HG03469 (cell line): ENCODE measurements at regions not wholly inside any gene's neighbourhood (a gene's known extent, or its start where the extent isn't known, plus 50 kb on each side); places are given as distances from the start of the nearest gene placed in this dataset.

Experiments used
- ATAC-seq: cut with Tn5 transposase; IDR thresholded peaks from one replicate; pipeline ENCODE4 v1.9.1; 2021; ENCODE audit warnings: mild to moderate bottlenecking, moderate library complexity, moderate number of reproducible peaks; ENCODE audit not compliant: unreplicated experiment

DNA sequence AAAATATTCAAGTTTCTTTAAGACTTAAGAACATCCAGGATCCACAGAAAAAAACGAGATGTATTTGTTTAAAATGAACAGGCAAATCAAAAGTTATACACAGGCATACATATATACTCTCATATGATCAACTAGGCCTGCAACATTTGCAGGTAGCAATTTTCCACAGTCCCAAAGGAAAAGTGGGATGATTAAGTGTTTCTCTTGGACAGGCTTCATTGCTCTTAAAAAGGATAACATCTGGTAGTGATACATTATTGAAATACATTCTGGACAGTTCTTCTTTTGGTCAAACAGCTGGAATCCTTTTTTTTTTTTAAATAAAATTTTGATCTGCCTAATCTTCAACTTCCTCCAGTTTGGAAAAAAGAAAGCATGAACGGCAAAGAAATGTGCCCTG lies 114.8 kb upstream of the TDRD3 start:
- no peak for ATAC-seq

DNA sequence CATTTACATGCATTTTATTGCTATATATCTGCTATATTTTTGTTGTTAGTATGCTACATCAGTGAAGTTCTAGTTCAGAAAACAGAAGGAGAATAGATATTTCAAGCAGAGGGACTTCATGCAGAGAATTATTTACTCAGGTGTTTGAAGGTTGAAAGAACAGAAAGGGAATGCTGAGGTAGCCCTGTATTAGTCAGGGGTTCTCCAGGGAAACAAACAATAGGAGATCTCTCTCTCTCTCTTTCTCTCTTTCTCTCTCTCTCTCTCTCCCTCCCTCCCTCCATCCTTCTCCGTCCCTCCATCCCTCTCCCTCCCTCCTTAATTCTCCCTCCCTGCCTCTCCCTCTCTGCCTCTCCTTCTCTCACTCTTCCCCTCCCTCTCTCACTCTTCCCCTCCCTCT lies 114.3 kb upstream of the TDRD3 start:
- ATAC-seq: no peak

DNA sequence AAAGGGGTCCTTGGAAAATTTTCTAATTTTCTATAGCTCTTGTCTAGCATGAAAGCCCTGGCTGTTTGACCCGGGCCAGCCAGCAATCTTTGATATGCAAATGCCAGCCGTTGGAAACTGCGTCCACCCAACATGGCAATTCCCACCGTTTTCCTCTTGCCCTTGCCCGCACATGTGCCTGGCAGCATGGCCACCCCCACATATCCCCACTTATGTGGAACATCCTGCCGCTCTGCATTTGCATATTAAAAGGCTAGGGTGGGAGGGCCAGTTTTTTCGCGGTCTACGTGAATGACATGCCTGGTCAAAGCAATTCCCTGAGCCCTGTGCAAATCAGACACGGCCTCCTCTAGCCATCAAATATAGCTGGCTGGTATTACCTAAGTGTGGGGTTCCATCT lies 110.3 kb upstream of the TDRD3 start:
- ATAC-seq: no peak

DNA sequence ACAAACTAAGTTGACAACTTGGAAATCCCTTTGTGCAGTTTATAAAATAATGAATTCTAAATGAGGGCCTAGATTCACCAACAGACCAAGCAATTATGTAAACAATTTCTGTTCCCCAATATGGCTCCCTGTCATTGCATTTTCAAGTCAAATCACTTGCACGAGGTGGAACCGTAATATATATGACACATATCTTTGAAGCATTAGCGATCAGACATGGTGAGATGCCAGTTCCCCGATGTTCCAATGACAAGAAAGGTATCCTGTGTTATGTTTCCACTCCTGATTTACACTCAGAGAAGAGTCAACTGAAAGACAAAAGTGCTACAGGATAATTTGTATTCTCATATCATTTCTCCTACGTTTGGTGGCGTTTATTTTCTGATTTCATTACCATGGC lies 108.5 kb upstream of the TDRD3 start:
- ATAC-seq: no peak

DNA sequence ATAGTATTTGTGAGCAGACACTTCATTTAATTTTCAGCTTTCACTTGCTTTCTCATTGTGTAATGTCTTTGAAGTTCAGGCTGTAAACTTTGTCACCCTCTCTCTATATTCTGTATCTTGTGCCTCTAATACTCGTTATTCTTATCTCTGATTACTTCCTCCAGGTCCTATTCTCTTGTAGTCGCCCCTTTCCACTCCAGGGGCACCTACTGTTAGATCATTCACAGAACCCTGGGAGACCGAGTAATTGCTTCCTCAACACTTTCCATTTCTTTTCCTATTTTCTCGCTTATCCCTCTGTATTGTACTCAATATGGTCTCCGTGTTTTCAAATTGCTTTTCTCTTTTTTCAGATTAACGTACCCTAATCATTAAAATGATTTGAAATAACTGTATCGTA lies 93.9 kb upstream of the TDRD3 start:
- no peak for ATAC-seq

DNA sequence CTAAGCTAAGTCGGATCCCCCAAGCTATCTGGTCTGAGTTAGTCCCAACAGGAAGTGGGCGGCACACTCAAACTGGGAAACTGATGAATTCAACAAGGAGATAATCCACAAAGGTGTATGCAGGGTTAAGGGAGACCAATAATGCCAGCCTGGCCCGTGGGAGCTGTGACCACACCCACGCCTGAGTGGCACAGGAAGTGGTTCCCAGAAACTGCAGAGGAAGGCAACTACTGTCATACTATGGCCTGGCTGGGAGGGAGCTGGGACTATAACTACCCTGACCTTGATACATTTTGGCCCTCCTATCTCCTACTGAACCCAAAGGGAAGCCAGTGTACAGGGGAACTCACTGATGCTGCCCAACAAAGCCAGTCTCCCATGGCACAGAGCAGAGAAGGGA lies 85.5 kb upstream of the TDRD3 start:
- ATAC-seq: no peak

DNA sequence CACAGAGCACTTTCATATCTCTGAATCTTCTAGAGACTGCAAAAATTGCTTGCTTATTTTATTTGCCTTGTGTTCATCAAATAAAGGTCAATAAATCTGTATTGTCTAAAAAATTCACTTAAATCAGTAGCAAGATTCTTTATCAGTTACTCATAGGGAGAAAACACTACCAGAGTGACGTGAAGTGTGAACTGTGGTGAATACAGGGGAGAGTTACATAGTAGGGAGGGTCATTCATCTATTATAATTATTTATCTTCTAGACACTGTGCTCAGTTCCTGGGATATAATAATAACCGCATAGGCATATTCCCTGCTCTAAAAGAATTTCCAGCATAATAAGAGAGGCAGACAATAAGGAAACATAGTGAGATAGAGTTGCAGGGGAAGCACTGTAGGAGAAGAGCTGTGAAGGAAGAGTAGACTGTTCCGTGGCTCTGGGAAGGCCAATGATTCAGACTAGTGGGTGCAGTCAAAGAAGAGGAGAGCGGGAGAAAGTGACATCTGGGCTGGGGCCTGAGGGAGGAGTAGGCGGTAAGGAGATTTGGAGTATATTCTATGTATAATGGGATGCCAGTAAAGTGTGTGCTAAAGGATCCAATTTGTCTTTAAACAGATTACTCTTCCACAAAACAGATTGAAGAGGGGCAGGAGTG lies 84.0 kb upstream of the TDRD3 start:
- ATAC-seq: no peak

DNA sequence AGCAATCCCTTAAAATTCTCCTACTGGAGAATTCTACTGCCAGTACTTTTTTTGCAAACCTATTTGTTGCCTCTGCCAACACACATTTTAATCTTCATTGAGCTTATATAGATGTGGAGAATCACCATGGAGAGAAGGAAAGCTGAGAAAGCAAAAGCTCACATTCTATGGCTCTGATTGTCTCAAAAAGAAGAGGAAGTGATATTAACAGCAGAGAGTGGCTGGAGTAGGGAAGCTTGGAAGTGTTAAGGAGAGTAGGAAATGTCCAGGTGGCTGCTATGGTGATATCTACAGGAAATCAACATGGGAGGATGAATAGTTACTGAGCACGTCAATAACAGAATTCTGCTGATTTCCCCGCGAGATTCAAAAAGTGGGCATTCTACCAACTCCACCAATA lies 78.8 kb upstream of the TDRD3 start:
- ATAC-seq: no peak

DNA sequence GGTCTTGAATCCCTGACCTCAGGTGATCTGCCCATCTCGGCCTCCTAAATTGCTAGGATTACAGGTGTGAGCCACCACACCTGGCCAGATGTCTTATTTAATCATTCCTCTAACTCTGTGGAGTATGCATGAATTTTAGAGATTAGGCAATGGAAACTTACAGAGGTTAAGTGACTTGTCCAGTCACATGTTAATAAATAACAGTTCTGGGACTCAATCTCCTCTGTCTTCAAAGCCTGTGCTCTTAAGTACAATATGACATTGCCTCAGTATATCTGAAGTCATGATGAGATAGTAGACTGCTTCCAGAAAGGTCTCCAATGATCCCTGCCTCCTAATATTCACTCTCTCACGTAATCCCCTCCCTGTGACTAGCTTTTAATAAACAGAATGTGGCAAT lies 72.9 kb upstream of the TDRD3 start:
- no peak for ATAC-seq

DNA sequence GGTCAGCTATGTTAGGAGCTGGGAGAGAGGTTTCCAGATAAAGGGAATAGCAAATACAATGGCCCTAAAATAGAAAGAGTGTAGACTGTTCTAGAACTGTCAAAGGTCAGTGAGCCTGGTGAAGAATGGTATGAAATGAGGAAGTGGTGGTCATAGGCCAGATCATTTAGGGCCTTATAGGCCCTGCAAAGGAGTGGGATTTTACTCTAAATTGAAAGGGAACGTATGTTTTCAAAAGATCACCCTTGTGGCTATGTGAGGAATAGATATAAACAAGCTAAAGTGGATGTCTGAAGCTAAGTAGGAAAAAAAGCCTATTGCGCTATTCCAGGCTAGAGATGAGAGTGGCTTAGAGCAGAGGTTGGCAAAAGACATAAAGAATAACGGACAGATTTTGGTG lies 70.7 kb upstream of the TDRD3 start:
- no peak for ATAC-seq

DNA sequence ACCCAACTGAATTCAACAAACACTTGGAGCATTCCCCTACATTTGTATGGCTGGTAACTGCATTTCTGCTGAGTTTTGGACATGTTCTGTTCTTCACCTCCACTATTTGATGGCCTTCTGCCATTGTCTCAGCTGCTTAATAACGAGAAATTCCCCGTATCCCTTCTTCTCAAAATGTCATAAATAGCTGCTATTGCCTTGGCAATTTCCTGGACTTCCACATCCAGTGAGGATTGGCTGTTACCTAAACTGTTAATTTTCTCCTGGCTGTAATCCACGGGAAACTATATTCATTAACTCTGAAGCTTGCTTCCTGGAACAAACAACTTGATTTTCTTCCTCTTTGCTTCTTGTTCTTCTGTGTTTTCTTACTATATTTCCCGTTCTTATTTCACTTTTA lies 69.5 kb upstream of the TDRD3 start:
- ATAC-seq: no peak

DNA sequence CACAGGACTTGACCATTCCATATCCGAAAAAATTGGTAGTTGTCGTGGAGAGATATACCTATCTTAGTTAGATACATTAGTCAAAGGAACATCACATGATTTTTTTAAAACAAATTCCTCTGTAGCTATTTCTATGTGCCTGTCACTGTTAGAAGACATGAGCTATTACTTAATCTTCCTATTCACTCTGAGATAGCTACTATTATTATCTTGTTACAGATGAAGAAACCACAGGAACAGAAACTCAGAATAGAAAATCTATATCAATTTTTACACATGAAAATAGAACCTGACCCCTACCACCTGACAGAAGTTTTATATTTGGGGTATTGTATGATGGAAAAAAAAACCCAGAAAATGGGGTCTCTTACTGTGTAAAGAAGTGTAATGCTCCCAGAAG lies 68.9 kb upstream of the TDRD3 start:
- no peak for ATAC-seq

DNA sequence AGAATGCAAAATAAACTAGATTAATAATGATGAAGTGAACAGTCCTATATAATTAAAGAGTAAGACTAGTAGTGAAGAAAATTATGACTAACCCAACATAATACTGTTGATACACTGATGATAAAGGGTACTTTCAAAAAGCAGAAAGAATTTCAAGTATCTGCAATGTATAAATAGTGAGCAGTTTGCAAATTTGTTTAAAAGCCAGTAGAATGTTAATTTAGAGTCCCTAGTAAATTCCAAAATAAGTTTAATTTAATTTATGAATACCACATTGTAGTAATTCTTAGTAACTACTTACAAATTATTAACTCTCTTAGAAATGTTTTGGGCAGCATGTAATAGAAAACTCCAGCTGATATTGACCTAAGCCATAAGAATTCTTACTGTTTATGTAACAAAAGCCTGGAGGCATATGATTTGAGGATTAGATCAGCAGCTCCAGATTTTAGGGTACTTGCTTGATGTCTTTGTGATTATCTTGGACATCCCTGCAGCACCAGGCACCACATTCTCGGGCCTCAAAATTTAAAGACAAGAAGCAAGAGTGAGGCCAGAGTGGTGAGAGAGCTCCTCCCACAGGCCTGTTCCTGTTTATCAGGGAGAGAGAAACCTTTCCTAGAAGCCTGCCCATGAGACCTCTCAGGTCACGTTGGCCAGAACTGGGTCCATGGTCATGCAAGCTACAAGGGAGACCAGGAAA lies 67.6 kb upstream of the TDRD3 start:
- peak; percentile 62 for ATAC-seq

DNA sequence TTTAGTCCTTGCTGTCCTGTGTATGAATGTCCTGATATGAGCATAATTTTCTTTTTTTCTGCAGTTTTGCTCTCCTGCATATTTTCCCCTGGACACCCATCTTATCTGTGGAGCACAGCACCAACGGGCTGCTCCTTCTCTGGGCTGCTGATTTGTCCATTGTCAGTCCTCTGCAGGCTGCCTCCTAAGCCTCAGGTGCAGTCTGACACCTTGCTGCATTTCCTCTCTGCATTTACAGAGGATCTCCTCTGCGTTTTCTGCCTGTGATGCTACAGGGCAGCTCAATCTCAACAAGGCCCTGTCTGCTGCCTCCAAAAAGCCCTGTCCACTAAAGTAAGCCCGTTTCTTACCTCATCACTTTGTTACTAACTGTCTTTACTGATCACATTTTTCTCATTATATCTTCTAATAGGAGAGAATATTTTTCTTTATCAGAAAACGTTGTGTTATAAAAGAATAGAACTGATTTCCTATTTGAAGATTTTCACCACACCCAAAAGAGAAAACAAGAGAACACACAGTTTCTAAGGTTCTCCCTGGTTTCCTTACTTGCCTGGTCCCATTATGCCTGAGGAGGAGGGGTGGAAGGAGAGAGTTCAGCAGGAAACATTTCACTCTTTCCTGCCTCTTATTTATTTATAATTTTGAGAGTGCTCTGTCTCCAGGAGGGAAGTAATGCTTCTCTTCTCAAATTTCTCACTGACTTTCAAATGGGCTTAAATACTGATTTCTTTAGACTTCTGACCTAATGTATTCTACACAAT lies 65.6 kb upstream of the TDRD3 start:
- ATAC-seq: no peak

DNA sequence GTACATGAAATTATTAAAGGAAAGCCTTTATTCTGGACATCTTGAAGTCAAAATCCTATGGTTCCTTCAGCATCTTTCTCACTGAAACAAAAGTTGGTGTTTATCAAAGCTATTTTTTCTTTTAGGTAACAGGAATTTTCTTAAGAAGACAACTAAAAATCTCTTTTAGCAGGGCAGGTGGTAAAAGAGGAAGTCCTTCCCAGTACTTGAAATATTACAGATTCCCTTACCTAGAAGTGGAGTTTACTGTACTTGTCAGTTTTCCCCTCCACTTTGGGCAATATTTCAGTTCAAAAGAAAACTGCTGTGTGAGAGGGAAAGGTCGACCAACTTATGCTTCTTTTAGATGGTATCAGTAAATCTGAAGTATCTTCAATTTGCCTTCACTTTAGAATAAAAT lies 64.3 kb upstream of the TDRD3 start:
- no peak for ATAC-seq

DNA sequence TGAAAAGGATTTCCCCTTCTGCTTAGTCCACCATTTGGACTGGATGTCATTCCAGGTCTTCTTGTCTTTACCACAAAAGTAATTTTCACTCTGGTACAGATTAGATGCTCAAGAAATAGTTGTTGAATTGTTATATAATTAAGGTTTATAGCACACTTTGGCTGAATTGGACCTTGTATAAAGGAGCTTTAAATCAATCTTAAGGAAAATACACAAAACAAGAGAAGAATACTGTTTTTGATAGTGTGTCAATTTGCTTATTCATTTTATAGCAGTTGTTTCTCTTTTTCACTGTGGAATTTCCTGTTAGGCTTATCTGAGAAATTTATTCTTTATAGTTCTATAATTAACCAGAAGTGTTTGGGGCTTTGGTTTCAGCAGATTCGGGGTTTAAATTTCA lies 62.7 kb upstream of the TDRD3 start:
- no peak for ATAC-seq

DNA sequence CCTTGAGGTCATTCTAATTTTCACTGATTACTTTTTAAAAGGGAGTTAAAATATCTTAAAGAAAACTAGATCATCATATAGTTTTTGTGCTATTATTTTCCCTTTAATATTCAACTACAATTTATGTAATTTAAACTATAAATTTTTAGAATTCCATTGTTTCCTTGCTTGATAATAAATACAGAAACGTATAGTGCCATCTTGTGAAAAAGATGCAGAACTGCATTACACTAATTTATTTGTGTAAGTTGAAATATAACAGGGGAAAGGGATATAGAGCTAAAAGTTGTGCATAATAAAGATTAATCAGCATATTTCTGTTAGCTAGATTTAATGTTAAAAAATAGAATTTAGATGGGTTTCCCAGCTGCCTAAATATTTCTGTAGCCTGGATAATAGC lies 61.5 kb upstream of the TDRD3 start:
- ATAC-seq: no peak

DNA sequence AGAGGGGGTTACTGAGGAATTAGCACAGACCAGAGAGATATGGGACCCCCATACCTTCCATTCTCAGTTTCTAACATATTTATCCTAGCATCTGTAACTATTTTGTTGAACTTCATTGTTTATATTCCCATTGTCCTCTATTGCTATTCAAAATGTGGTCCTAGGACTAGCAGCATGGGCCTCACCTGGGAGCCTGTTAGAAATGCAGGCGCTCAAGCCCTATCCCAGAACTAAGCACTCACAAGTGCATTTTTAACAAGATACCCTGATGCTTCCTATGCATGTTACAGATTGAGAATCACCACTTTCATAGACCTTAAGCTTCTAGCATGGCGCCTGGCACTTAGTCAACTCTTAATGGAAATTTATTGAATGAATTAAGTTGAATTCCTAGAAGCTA lies 58.3 kb upstream of the TDRD3 start:
- no peak for ATAC-seq

DNA sequence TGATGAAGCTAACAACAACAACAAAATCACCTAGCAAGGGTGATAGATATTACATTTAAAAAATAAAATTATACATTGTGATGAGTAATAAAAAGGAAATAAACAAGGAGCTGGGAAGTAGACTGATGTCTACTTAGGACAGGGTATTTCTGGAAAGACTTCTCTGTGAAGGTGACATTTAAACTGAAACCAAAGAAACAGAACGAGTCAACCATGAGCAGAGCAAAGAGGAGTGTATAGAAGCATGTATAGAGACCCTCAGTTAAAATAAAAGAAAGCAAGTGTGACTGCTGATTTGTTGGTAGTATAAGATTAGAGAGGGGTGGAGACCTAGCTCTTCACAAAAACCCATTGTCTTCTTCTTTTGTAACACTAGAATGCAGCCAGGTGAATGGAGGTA lies 53.0 kb upstream of the TDRD3 start:
- ATAC-seq: no peak

DNA sequence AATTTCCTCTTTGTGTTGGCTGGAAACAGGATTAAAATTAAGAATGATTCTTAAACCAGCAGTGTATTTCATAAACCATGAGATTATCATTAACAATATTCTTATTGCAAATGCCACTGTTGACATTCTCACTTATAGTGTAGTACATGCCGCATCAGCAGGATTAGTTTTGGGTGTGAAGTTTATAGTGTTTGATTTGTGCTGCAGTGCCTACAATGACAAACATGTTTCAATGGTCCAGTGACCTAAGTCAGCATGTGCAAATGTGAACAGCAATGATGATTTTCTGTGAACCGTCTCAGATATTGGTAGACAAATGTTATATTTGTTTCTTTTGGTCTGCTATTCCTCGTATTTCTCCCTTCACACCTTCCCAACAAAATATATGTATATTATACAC lies 49.8 kb upstream of the TDRD3 start:
- no peak for ATAC-seq
